Gastrocnemius medialis (tissue), 4 donors: ENCODE measurements at regions not wholly inside any gene's neighbourhood (a gene's known extent, or its start where the extent isn't known, plus 50 kb on each side); places are given as distances from the start of the nearest gene placed in this dataset.

Source experiments
- ATAC-seq, 2 donors: fragments of 150-250 bp; one replicate each; pipeline ENCODE4 v1.9.1; 2016
- DNase-seq, 2 donors: peaks; one replicate each; pipeline ENCODE4 v3.0.0-alpha.2; 2019
- H3K27ac ChIP-seq, 4 donors: fragments of 200-600 bp; sonication (generic); 1 replicate in 1 of 4; 2 replicates in 3 of 4; pipeline ENCODE4 v1.5.1; 2016 to 2018; ENCODE audit warnings: mild to moderate bottlenecking in 2 of 4, moderate library complexity in 1 of 4
- H3K27me3 ChIP-seq, 3 donors: fragments of 200-600 bp; sonication (generic) in 2 of 3; 1 replicate in 1 of 3; 2 replicates in 2 of 3; pipeline versions ENCODE4 v1.5.1 to v1.6.0; 2016 to 2019; ENCODE audit warnings: mild to moderate bottlenecking in 1 of 3, moderate library complexity in 1 of 3
- H3K36me3 ChIP-seq, 2 donors: fragments of 200-600 bp; sonication (generic) in 1 of 2; one replicate each; pipeline ENCODE4 v1.5.1; 2017 to 2018
- H3K4me1 ChIP-seq, 2 donors: fragments of 200-600 bp; sonication (generic) in 1 of 2; one replicate each; pipeline ENCODE4 v1.5.1; 2016 to 2017; ENCODE audit warnings: mild to moderate bottlenecking in 2 of 2
- H3K4me3 ChIP-seq, 4 donors: fragments of 200-600 bp; sonication (generic) in 3 of 4; 1 replicate in 1 of 4; 2 replicates in 3 of 4; pipeline ENCODE4 v1.5.1; 2016 to 2019; ENCODE audit warnings: mild to moderate bottlenecking in 2 of 4
- H3K9me3 ChIP-seq, 3 donors: fragments of 200-600 bp; sonication (generic) in 2 of 3; 1 replicate in 1 of 3; 2 replicates in 2 of 3; pipeline ENCODE4 v1.5.1; 2016 to 2019
- CTCF ChIP-seq, 5 experiments: fragments of 450-650 bp in 3 of 5; fragments of 200-600 bp in 2 of 5; sonication (generic) in 2 of 5; IDR thresholded peaks in 4 of 5; conservative IDR thresholded peaks in 1 of 5; 1 replicate in 4 of 5; 2 replicates in 1 of 5; pipeline ENCODE4 v1.5.1; 2016 to 2019; ENCODE audit warnings: antibody characterized with exemption in 5 of 5, mild to moderate bottlenecking in 3 of 5, moderate library complexity in 3 of 5
- POLR2A ChIP-seq, 2 donors: fragments of 450-650 bp; IDR thresholded peaks; one replicate each; pipeline ENCODE4 v1.6.1; 2017; ENCODE audit warnings: antibody characterized with exemption in 2 of 2, mild to moderate bottlenecking in 2 of 2, moderate library complexity in 2 of 2
- in situ Hi-C, 4 donors: fragments of 200-750 bp; cut with MboI; loops; one replicate each; pipeline versions ENCODE4 v1.15.0 to v1.8.0; 2017; ENCODE audit warnings: low sequenced_read_pairs in 4 of 4
- intact Hi-C: fragments of 100-400 bp; cut with DNase I; formaldehyde crosslinking; loops from one replicate; pipeline ENCODE4 v1.15.1; 2023; ENCODE audit warnings: low total_unique reads

GRCh38 chr11:15773476-15774387 is 582.6 kb downstream of the SOX6 start:
- DNase-seq, result no peak
- in situ Hi-C loops (no loop called here), intact Hi-C loops (loop anchor here (10.0 kb wide), 1 partner anchor 841 kb away; no protein-coding TSS in a partner anchor)
- Histone ChIP-seq H3K4me1 (peaks cover 13 to 18% of the 10 kb centered on the region in 2 donors), H3K4me3 (no peak overlapping the region), H3K9me3 (no peaks in the 10 kb centered on the region), H3K27ac (no peak overlapping the region), H3K27me3 (no peaks in the 10 kb centered on the region), H3K36me3 (no peaks in the 10 kb centered on the region)
- ATAC-seq, result no peak
- TF ChIP-seq POLR2A (IDR thresholded peaks at IDR 0.05) (no peak), CTCF (IDR thresholded peaks at IDR 0.05 in 4 of 5, conservative IDR thresholded peaks at IDR 0.05 in 1 of 5) (no peak)

- in situ Hi-C loops (no loop called here), intact Hi-C loops (loop anchor here (10.0 kb wide), 1 partner anchor 840 kb away; no protein-coding TSS in a partner anchor)
- no peak overlapping the region for H3K4me3 ChIP-seq
- no peaks in the 10 kb centered on the region for H3K36me3 ChIP-seq
- TF ChIP-seq POLR2A (IDR thresholded peaks at IDR 0.05), result no peak
- no peaks in the 10 kb centered on the region for H3K27me3 ChIP-seq
- peaks cover 13 to 18% of the 10 kb centered on the region in 2 donors for H3K4me1 ChIP-seq
- DNase-seq, result no peak
- ATAC-seq, result no peak
- H3K27ac ChIP-seq, result no peak overlapping the region
- no peaks in the 10 kb centered on the region for H3K9me3 ChIP-seq
Observed at GRCh38 chr11:15774388-15774939, 581.9 kb downstream of the SOX6 start.

- DNase-seq, result no peak
- H3K4me3 ChIP-seq, result no peak overlapping the region
- in situ Hi-C loops (no loop called here), intact Hi-C loops (loop anchor here (10.0 kb wide), 1 partner anchor 840 kb away; no protein-coding TSS in a partner anchor)
- H3K4me1 ChIP-seq, result peaks cover 13 to 18% of the 10 kb centered on the region in 2 donors
- ATAC-seq, result peak; percentile 35 to 48
- peak overlapping the region in 1 of 4 donors; percentile 1 for H3K27ac ChIP-seq
- no peaks in the 10 kb centered on the region for H3K9me3 ChIP-seq
- no peaks in the 10 kb centered on the region for H3K36me3 ChIP-seq
- TF ChIP-seq CTCF (IDR thresholded peaks at IDR 0.05 in 4 of 5, conservative IDR thresholded peaks at IDR 0.05 in 1 of 5), result no peak
- TF ChIP-seq POLR2A (IDR thresholded peaks at IDR 0.05), result no peak
- no peaks in the 10 kb centered on the region for H3K27me3 ChIP-seq
Observed at GRCh38 chr11:15775015-15775541, 581.3 kb downstream of the SOX6 start.

GRCh38 chr11:15775797-15776196 is 580.5 kb downstream of the SOX6 start:
- Histone ChIP-seq H3K36me3 (no peaks in the 10 kb centered on the region), H3K27ac (no peak overlapping the region), H3K4me3 (no peak overlapping the region), H3K9me3 (no peaks in the 10 kb centered on the region), H3K4me1 (peaks cover 13 to 18% of the 10 kb centered on the region in 2 donors), H3K27me3 (no peaks in the 10 kb centered on the region)
- DNase-seq (no peak), ATAC-seq (no peak)
- in situ Hi-C loops (no loop called here), intact Hi-C loops (loop anchor here (10.0 kb wide), 1 partner anchor 839 kb away; no protein-coding TSS in a partner anchor)
- no peak for TF ChIP-seq POLR2A (IDR thresholded peaks at IDR 0.05)
- no peak for TF ChIP-seq CTCF (IDR thresholded peaks at IDR 0.05 in 4 of 5, conservative IDR thresholded peaks at IDR 0.05 in 1 of 5)

GRCh38 chr11:15776366-15776765 is 580.0 kb downstream of the SOX6 start:
- no peak for DNase-seq

More at GRCh38 chr11:15776366-15776765, 580.0 kb downstream of the SOX6 start:
- H3K4me3 ChIP-seq, result no peak overlapping the region
- no peaks in the 10 kb centered on the region for H3K27me3 ChIP-seq
- H3K4me1 ChIP-seq, result peaks cover 13 to 18% of the 10 kb centered on the region in 2 donors
- H3K27ac ChIP-seq, result no peak overlapping the region
- no peaks in the 10 kb centered on the region for H3K9me3 ChIP-seq
- no peaks in the 10 kb centered on the region for H3K36me3 ChIP-seq
- no peak for TF ChIP-seq CTCF (IDR thresholded peaks at IDR 0.05 in 4 of 5, conservative IDR thresholded peaks at IDR 0.05 in 1 of 5)
- no peak for TF ChIP-seq POLR2A (IDR thresholded peaks at IDR 0.05)
- in situ Hi-C loops, result no loop called here
- intact Hi-C loops, result loop anchor here (10.0 kb wide), 1 partner anchor 838 kb away; no protein-coding TSS in a partner anchor
- no peak for ATAC-seq
